H9 (cell line): ENCODE measurements at regions not wholly inside any gene's neighbourhood (a gene's known extent, or its start where the extent isn't known, plus 50 kb on each side); places are given as distances from the start of the nearest gene placed in this dataset.

ENCODE experiments used
- DNase-seq: peaks from one replicate; pipeline ENCODE4 v3.0.0-alpha.2; 2017
- H2AFZ ChIP-seq: one replicate; pipeline ENCODE4 v1.6.1; 2013; ENCODE audit warnings: mild to moderate bottlenecking, low read length, control low read depth, moderate library complexity
- H2AK5ac ChIP-seq: 2 replicates; pipeline ENCODE4 v1.6.1; 2013; ENCODE audit warnings: low read length, control low read depth, mixed read lengths; ENCODE audit not compliant: insufficient read length
- H2BK120ac ChIP-seq: one replicate; pipeline ENCODE4 v1.6.1; 2013; ENCODE audit warnings: low read depth, mild to moderate bottlenecking, low read length, control low read depth, inconsistent platforms; ENCODE audit not compliant: poor library complexity, severe bottlenecking
- H2BK12ac ChIP-seq: 2 replicates; pipeline ENCODE4 v1.6.1; 2013; ENCODE audit warnings: low read length, control low read depth, mixed read lengths, low read depth; ENCODE audit not compliant: insufficient read length
- H2BK15ac ChIP-seq: 2 replicates; pipeline ENCODE4 v1.6.1; 2013; ENCODE audit warnings: low read depth, low read length, control low read depth
- H2BK20ac ChIP-seq: one replicate; pipeline ENCODE4 v1.6.1; 2013; ENCODE audit warnings: low read depth, mild to moderate bottlenecking, low read length, control low read depth, inconsistent platforms; ENCODE audit not compliant: poor library complexity, severe bottlenecking
- H2BK5ac ChIP-seq: 2 replicates; pipeline ENCODE4 v1.6.1; 2013; ENCODE audit warnings: low read length, control low read depth, mixed read lengths; ENCODE audit not compliant: insufficient read length
- H3K14ac ChIP-seq: 2 replicates; pipeline ENCODE4 v1.6.1; 2013; ENCODE audit warnings: low read length, control low read depth; ENCODE audit not compliant: insufficient read depth
- H3K18ac ChIP-seq: 2 replicates; pipeline ENCODE4 v1.6.1; 2013; ENCODE audit warnings: low read depth, mild to moderate bottlenecking, mixed read lengths, low read length, control low read depth; ENCODE audit not compliant: insufficient read length
- H3K23ac ChIP-seq: 2 replicates; pipeline ENCODE4 v1.6.1; 2013; ENCODE audit warnings: low read length, control low read depth, mixed read lengths, low read depth; ENCODE audit not compliant: insufficient read length
- H3K23me2 ChIP-seq: 2 replicates; pipeline ENCODE4 v1.6.1; 2013; ENCODE audit warnings: low read depth, mild to moderate bottlenecking, mixed read lengths, low read length, control low read depth; ENCODE audit not compliant: insufficient read length, poor library complexity, severe bottlenecking
- H3K27ac ChIP-seq: 2 replicates; pipeline ENCODE4 v1.5.1; 2013; ENCODE audit warnings: low read length, control low read depth, mixed read lengths, low read depth; ENCODE audit not compliant: insufficient read length
- H3K27me3 ChIP-seq: 2 replicates; pipeline ENCODE4 v1.6.1; 2013; ENCODE audit warnings: low read length, control low read depth, inconsistent platforms; ENCODE audit not compliant: insufficient read depth
- H3K4ac ChIP-seq: 2 replicates; pipeline ENCODE4 v1.6.1; 2013; ENCODE audit warnings: low read depth, mild to moderate bottlenecking, control low read depth, inconsistent platforms, low read length, moderate library complexity
- H3K4me1 ChIP-seq: 2 replicates; pipeline ENCODE4 v1.6.1; 2013; ENCODE audit warnings: low read length, control low read depth, inconsistent platforms; ENCODE audit not compliant: insufficient read depth
- H3K4me2 ChIP-seq: 2 replicates; pipeline ENCODE4 v1.6.1; 2013; ENCODE audit warnings: low read length, control low read depth, mixed read lengths; ENCODE audit not compliant: insufficient read length, insufficient read depth
- H3K56ac ChIP-seq: 2 replicates; pipeline ENCODE4 v1.6.1; 2013; ENCODE audit warnings: low read depth, mild to moderate bottlenecking, mixed read lengths, low read length, control low read depth; ENCODE audit not compliant: insufficient read length
- H3K79me1 ChIP-seq: 2 replicates; pipeline ENCODE4 v1.6.1; 2013; ENCODE audit warnings: low read depth, mild to moderate bottlenecking, moderate library complexity, low read length, control low read depth, inconsistent platforms; ENCODE audit not compliant: insufficient read depth, poor library complexity, severe bottlenecking
- H3K79me2 ChIP-seq: 2 replicates; pipeline ENCODE4 v1.6.1; 2013; ENCODE audit warnings: low read length, control low read depth, inconsistent platforms; ENCODE audit not compliant: insufficient read depth
- H3K9ac ChIP-seq: 2 replicates; pipeline ENCODE4 v1.6.1; 2013; ENCODE audit warnings: low read length, control low read depth, mixed read lengths; ENCODE audit not compliant: insufficient read length; ENCODE audit errors: extremely low read depth
- H3K9me3 ChIP-seq: one replicate; pipeline ENCODE4 v1.6.1; 2013; ENCODE audit warnings: low read depth, low read length, inconsistent platforms; ENCODE audit not compliant: control insufficient read depth
- H3T11ph ChIP-seq: one replicate; pipeline ENCODE4 v1.6.1; 2013; ENCODE audit warnings: mild to moderate bottlenecking, low read length, control low read depth, inconsistent platforms
- H4K20me1 ChIP-seq: one replicate; pipeline ENCODE4 v1.6.1; 2013; ENCODE audit not compliant: control insufficient read depth, insufficient read length, insufficient read depth
- H4K5ac ChIP-seq: 2 replicates; pipeline ENCODE4 v1.6.1; 2013; ENCODE audit warnings: low read depth, mild to moderate bottlenecking, mixed read lengths, low read length, control low read depth; ENCODE audit not compliant: insufficient read length
- H4K8ac ChIP-seq: replicated peaks from 2 replicates; pipeline ENCODE4 v1.6.1; 2013; ENCODE audit warnings: low read length, control low read depth, mixed read lengths, low read depth; ENCODE audit not compliant: insufficient read length
- H4K91ac ChIP-seq: 2 replicates; pipeline ENCODE4 v1.6.1; 2013; ENCODE audit warnings: low read depth, mild to moderate bottlenecking, moderate library complexity, mixed read lengths, low read length, control low read depth; ENCODE audit not compliant: insufficient read length
- H3K27ac Mint-ChIP-seq, 3 experiments: 2 replicates in 2 of 3; 3 replicates in 1 of 3; pipeline ENCODE4 v1.8.0; 2020 to 2021; ENCODE audit warnings: mixed read lengths in 3 of 3, mild to moderate bottlenecking in 1 of 3, moderate library complexity in 1 of 3
- H3K27me3 Mint-ChIP-seq: 2 replicates; pipeline ENCODE4 v1.8.0; 2021; ENCODE audit warnings: low read depth, mild to moderate bottlenecking, moderate library complexity, mixed read lengths
- H3K36me3 Mint-ChIP-seq, 3 experiments: 2 replicates in 2 of 3; 3 replicates in 1 of 3; pipeline ENCODE4 v1.8.0; 2020 to 2021; ENCODE audit warnings: low read depth in 3 of 3, mixed read lengths in 3 of 3; ENCODE audit not compliant: insufficient read depth in 1 of 3
- H3K4me1 Mint-ChIP-seq, 2 experiments: 2 replicates each; pipeline ENCODE4 v1.8.0; 2020; ENCODE audit warnings: mixed read lengths in 2 of 2
- H3K4me3 Mint-ChIP-seq, 2 experiments: 2 replicates in 1 of 2; 3 replicates in 1 of 2; pipeline ENCODE4 v1.8.0; 2020 to 2021; ENCODE audit warnings: mild to moderate bottlenecking in 2 of 2, mixed read lengths in 2 of 2, moderate library complexity in 1 of 2
- H3K9me3 Mint-ChIP-seq, 2 experiments: 2 replicates in 1 of 2; 3 replicates in 1 of 2; pipeline ENCODE4 v1.8.0; 2020; ENCODE audit warnings: mild to moderate bottlenecking in 2 of 2, mixed read lengths in 2 of 2, moderate library complexity in 1 of 2
- WGBS: extraction: QIAGEN DNeasy Blood & Tissue Kit; methylation state at CpG from one replicate; pipeline ENCODE4 v1.1.7; 2013; ENCODE audit warnings: missing lambda C conversion rate, low lambda C conversion rate, mixed read lengths; ENCODE audit not compliant: insufficient read length; ENCODE audit errors: extremely low coverage; 5-methylcytosine and 5-hydroxymethylcytosine counted together
- TF ChIP-seq, protein P1 (sequence below): fragments of 200-600 bp; sonication (generic); conservative IDR thresholded peaks from 3 replicates; pipeline ENCODE4 v1.8.0; 2021; ENCODE audit warnings: antibody characterized with exemption, mild to moderate bottlenecking

DNA sequence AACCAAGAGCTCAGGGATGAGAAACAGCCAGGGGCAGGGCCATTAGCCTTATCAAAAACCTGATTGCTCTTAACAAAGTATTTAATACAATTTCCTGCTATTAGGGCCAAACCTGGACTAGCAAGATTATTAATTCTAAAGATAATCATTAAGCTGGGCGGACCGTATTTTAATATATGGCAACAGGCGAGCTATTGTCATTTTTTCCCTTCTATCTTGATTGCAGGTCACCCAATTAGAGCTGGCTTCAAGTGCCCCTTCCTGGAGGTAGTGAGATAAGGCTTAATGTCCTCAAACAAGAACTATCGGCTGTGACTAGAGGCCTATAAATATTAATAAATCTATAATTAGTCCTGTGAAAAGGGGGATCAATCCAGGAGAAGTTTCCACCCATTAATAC is 66.0 kb upstream of the BLCAP start:
- H2AFZ ChIP-seq = no peak overlapping the region
- H3K23ac ChIP-seq = no peak overlapping the region
- no peak overlapping the region for H3T11ph ChIP-seq
- H4K20me1 ChIP-seq = no peaks in the 10 kb centered on the region
- no peak overlapping the region for H3K18ac ChIP-seq
- H3K79me2 ChIP-seq = no peaks in the 10 kb centered on the region
- H3K79me1 ChIP-seq = no peaks in the 10 kb centered on the region
- Mint-ChIP-seq H3K27ac (no peak overlapping the region), H3K27me3 (peaks cover 19% of the 10 kb centered on the region), H3K4me3 (no peak overlapping the region), H3K36me3 (no peaks in the 10 kb centered on the region; a peak in 1 of 7 replicates), H3K9me3 (peaks cover 0 to 3% of the 10 kb centered on the region in 2 experiments; a peak in 2 of 5 replicates), H3K4me1 (peaks cover 9 to 13% of the 10 kb centered on the region in 2 experiments)
- DNase-seq = no peak
- no peaks in the 10 kb centered on the region for H3K27me3 ChIP-seq
- no peak overlapping the region for H2BK15ac ChIP-seq
- H2BK5ac ChIP-seq = no peak overlapping the region
- H2BK120ac ChIP-seq = no peak overlapping the region
- no peak overlapping the region for H2BK12ac ChIP-seq
- H3K14ac ChIP-seq = no peak overlapping the region
- no peak overlapping the region for H2AK5ac ChIP-seq
- H3K56ac ChIP-seq = no peak overlapping the region
- no CpG with 5 or more reads among the region's 4 CpGs for WGBS
- no peak overlapping the region for H3K9ac ChIP-seq
- no peak overlapping the region for H3K4ac ChIP-seq
- H3K9me3 ChIP-seq = no peaks in the 10 kb centered on the region
- no peak overlapping the region for H4K91ac ChIP-seq
- no peak overlapping the region for H2BK20ac ChIP-seq
- H3K27ac ChIP-seq = no peak overlapping the region
- H3K4me1 ChIP-seq = no peaks in the 10 kb centered on the region
- TF ChIP-seq, protein P1, sequence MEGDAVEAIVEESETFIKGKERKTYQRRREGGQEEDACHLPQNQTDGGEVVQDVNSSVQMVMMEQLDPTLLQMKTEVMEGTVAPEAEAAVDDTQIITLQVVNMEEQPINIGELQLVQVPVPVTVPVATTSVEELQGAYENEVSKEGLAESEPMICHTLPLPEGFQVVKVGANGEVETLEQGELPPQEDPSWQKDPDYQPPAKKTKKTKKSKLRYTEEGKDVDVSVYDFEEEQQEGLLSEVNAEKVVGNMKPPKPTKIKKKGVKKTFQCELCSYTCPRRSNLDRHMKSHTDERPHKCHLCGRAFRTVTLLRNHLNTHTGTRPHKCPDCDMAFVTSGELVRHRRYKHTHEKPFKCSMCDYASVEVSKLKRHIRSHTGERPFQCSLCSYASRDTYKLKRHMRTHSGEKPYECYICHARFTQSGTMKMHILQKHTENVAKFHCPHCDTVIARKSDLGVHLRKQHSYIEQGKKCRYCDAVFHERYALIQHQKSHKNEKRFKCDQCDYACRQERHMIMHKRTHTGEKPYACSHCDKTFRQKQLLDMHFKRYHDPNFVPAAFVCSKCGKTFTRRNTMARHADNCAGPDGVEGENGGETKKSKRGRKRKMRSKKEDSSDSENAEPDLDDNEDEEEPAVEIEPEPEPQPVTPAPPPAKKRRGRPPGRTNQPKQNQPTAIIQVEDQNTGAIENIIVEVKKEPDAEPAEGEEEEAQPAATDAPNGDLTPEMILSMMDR = no peak
- H4K8ac ChIP-seq = no peak overlapping the region
- H4K5ac ChIP-seq = no peak overlapping the region
- H3K23me2 ChIP-seq = no peaks in the 10 kb centered on the region
- H3K4me2 ChIP-seq = no peak overlapping the region
